NB4 (cell line): ENCODE measurements at regions not wholly inside any gene's neighbourhood (a gene's known extent, or its start where the extent isn't known, plus 50 kb on each side); places are given as distances from the start of the nearest gene placed in this dataset.
A peak's percentile ranks its signal among the peaks of the same experiment; 100 is the strongest.

Experiments
- DNase-seq: peaks from one replicate; pipeline ENCODE4 v3.0.0; 2010; ENCODE audit warnings: low read depth
- H3K4me3 ChIP-seq: one replicate; pipeline ENCODE4 v1.5.1; 2011; ENCODE audit warnings: mild to moderate bottlenecking, low read depth, low read length, moderate library complexity
- MYC ChIP-seq: IDR thresholded peaks from 2 replicates; pipeline ENCODE4 v1.6.1; 2011; ENCODE audit warnings: low read depth, low read length
- POLR2A ChIP-seq: IDR thresholded peaks from 2 replicates; pipeline ENCODE4 v1.6.1; 2011; ENCODE audit warnings: mild to moderate bottlenecking; ENCODE audit not compliant: insufficient read length; ENCODE audit errors: extremely low read depth
- TF ChIP-seq, protein P1 (sequence below): IDR thresholded peaks from one replicate; pipeline ENCODE4 v1.5.1; 2012; ENCODE audit warnings: low read depth, low read length
- TF ChIP-seq, protein P2 (sequence below): IDR thresholded peaks from 2 replicates; pipeline ENCODE4 v1.6.1; 2011; ENCODE audit warnings: low read depth, low read length

DNA sequence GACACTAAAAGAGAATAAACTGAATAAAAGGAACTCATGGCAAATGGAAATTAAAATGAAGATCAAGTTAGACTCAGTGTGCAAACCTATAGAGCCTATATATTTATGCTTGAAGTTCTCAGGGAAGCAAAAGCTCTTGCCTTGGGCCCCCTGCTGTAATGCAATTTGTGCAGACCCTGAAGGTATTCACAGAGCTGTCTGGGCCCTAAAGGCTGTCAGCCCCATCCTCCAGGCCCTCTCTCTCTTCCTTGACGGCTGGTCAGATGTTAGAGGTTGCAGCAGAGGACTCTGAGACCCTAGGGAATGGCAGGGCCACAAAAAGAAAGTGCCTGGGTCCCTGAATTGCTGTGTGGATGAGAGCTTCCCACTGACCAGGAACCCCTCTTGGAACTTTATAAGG, 283.9 kb upstream of the TUT7 start:
- H3K4me3 ChIP-seq, result no peak overlapping the region
- no peak for TF ChIP-seq MYC
- TF ChIP-seq, protein P1, sequence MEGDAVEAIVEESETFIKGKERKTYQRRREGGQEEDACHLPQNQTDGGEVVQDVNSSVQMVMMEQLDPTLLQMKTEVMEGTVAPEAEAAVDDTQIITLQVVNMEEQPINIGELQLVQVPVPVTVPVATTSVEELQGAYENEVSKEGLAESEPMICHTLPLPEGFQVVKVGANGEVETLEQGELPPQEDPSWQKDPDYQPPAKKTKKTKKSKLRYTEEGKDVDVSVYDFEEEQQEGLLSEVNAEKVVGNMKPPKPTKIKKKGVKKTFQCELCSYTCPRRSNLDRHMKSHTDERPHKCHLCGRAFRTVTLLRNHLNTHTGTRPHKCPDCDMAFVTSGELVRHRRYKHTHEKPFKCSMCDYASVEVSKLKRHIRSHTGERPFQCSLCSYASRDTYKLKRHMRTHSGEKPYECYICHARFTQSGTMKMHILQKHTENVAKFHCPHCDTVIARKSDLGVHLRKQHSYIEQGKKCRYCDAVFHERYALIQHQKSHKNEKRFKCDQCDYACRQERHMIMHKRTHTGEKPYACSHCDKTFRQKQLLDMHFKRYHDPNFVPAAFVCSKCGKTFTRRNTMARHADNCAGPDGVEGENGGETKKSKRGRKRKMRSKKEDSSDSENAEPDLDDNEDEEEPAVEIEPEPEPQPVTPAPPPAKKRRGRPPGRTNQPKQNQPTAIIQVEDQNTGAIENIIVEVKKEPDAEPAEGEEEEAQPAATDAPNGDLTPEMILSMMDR, result no peak
- TF ChIP-seq POLR2A, result no peak
- TF ChIP-seq, protein P2, sequence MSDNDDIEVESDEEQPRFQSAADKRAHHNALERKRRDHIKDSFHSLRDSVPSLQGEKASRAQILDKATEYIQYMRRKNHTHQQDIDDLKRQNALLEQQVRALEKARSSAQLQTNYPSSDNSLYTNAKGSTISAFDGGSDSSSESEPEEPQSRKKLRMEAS, result no peak
- DNase-seq, result no peak

DNA sequence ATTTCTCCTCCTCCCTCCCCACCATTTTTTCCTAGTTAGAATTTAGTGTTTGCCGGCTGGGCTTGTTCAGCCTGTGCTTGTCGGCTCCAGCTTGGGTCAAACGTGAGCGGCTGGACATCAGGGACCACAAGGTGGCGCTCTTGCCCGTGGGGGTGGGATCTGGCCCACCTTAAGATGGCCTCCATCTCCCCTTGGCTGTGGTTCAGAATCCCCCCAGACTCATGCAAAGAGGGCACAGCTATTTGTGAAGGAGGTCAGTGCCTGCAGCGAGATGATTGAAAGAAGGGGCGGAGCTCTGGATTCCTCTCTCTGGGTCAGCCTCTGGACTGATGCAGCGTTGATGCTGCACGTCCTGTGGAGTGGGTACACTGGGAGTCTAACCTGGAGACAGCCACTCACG, 283.3 kb upstream of the TUT7 start:
- TF ChIP-seq, protein P2, result no peak
- TF ChIP-seq, protein P1, result peak; percentile 55
- no peak for TF ChIP-seq POLR2A
- TF ChIP-seq MYC, result no peak
- no peak overlapping the region for H3K4me3 ChIP-seq
- peak; percentile 17 for DNase-seq

GRCh38 chr9:86636519-86636918, 282.3 kb upstream of the TUT7 start:
- DNase-seq, result no peak
- H3K4me3 ChIP-seq, result no peak overlapping the region
- TF ChIP-seq, protein P1, result no peak
- TF ChIP-seq POLR2A (no peak), MYC (no peak)
- TF ChIP-seq, protein P2, result no peak

GRCh38 chr9:86636038-86636437, 281.8 kb upstream of the TUT7 start:
- TF ChIP-seq, protein P2, result no peak
- TF ChIP-seq POLR2A (no peak), MYC (no peak)
- TF ChIP-seq, protein P1, result no peak
- no peak for DNase-seq
- H3K4me3 ChIP-seq, result no peak overlapping the region

- TF ChIP-seq, protein P1, result no peak
- no peak for TF ChIP-seq MYC
- TF ChIP-seq, protein P2, result no peak
- TF ChIP-seq POLR2A, result no peak
- no peak for DNase-seq
- H3K4me3 ChIP-seq, result no peak overlapping the region
These were observed 280.3 kb upstream of the TUT7 start for GRCh38 chr9:86634501-86634900.

DNA sequence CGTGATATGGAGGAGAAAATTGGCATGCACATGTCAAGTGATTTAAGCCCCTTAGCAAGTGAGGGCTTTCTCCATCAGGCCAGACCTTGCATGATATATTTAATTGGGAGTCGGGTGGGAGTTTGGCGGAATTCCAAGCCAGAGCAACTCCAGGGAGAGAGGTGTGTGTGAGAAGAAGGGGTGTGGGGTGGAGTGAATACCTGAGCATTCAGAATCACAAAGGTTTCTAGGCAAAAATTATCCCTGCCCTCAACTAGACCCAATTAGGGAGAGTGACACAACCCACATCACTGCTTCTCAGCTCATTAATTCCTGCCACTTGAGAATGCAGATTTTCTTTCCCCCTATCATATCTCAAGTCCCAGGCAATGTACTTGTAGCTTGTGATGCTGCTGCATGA, 279.7 kb upstream of the TUT7 start:
- no peak for DNase-seq
- TF ChIP-seq POLR2A (no peak), MYC (no peak)
- TF ChIP-seq, protein P1, result no peak
- TF ChIP-seq, protein P2, result no peak

More for the DNA sequence above, 279.7 kb upstream of the TUT7 start:
- no peak overlapping the region for H3K4me3 ChIP-seq
